ENCODE measurements at regions not wholly inside any gene's neighbourhood (a gene's known extent, or its start where the extent isn't known, plus 50 kb on each side); places are given as distances from the start of the nearest gene placed in this dataset.

- TF ChIP-seq ZNF274 (IDR thresholded peaks at IDR 0.05; ENCODE audit: borderline replicate concordance, extremely low read depth, low read length) = no peak
- TF ChIP-seq RXRA (IDR thresholded peaks at IDR 0.05; ENCODE audit: insufficient read depth, low read depth, low read length) = no peak
- TF ChIP-seq KDM5A (IDR thresholded peaks at IDR 0.05; ENCODE audit: low read length) = no peak
- TF ChIP-seq EP300 (IDR thresholded peaks at IDR 0.05; ENCODE audit: borderline replicate concordance in 1 of 2, low read depth in 2 of 2, low read length in 2 of 2) = no peak
- TF ChIP-seq CREB1 (IDR thresholded peaks at IDR 0.05) = no peak
- no peak for TF ChIP-seq YY1 (IDR thresholded peaks at IDR 0.05; ENCODE audit: low read depth, low read length)
- TF ChIP-seq TCF12 (IDR thresholded peaks at IDR 0.05; ENCODE audit: low read depth, low read length) = no peak
- TF ChIP-seq BACH1 (IDR thresholded peaks at IDR 0.05; ENCODE audit: low read length) = no peak
- no peak for TF ChIP-seq RFX5 (IDR thresholded peaks at IDR 0.05; ENCODE audit: borderline replicate concordance, low read depth, low read length)
- Histone ChIP-seq H2AFZ (ENCODE audit: low read length) (no peak overlapping the region), H2AK5ac (ENCODE audit: low read depth, low read length) (no peak overlapping the region), H4K91ac (replicated peaks; ENCODE audit: insufficient read length, low read length) (no peak overlapping the region), H3K79me2 (ENCODE audit: control insufficient read depth in 1 of 2, insufficient read depth in 2 of 2, low read length in 2 of 2) (no peaks in the 10 kb centered on the region), H3K4me3 (ENCODE audit: extremely low read depth in 1 of 4, insufficient read depth in 2 of 4, low read depth in 3 of 4, low read length in 4 of 4) (no peak overlapping the region), H3K23ac (ENCODE audit: insufficient read length) (no peak overlapping the region), H3K23me2 (ENCODE audit: low read depth, low read length) (no peaks in the 10 kb centered on the region), H4K8ac (ENCODE audit: extremely low read depth, insufficient read depth, low read length) (no peak overlapping the region), H2BK15ac (ENCODE audit: low read length) (no peak overlapping the region), H3K9me3 (ENCODE audit: insufficient read depth in 2 of 2, low read depth in 1 of 2, low read length in 1 of 2) (peaks cover 0 to 4% of the 10 kb centered on the region in 2 experiments; a peak in 1 of 4 replicates), H3K4me2 (ENCODE audit: insufficient read depth in 1 of 2, low read depth in 2 of 2, low read length in 2 of 2) (no peak overlapping the region), H3K27me3 (replicated peaks in 1 of 4; ENCODE audit: control insufficient read depth in 3 of 4, extremely low read depth in 1 of 4, insufficient read depth in 3 of 4, low read length in 3 of 4) (no peaks in the 10 kb centered on the region), H2BK5ac (ENCODE audit: low read depth, low read length) (no peak overlapping the region), H3K79me1 (ENCODE audit: low read depth, low read length) (no peaks in the 10 kb centered on the region), H3K9ac (replicated peaks in 1 of 4; ENCODE audit: extremely low read depth in 1 of 4, low read depth in 3 of 4, low read length in 3 of 4) (no peak overlapping the region), H3K18ac (ENCODE audit: extremely low read depth, low read length) (no peak overlapping the region), H4K5ac (ENCODE audit: insufficient read length, low read depth, low read length) (no peak overlapping the region), H3K36me3 (ENCODE audit: control insufficient read depth in 2 of 4, insufficient read depth in 4 of 4, low read length in 3 of 4) (no peaks in the 10 kb centered on the region), H3K4ac (replicated peaks; ENCODE audit: insufficient read length, low read depth, low read length) (no peak overlapping the region), H3K4me1 (replicated peaks in 1 of 4; ENCODE audit: control insufficient read depth in 3 of 4, insufficient read depth in 4 of 4, low read length in 3 of 4) (no peaks in the 10 kb centered on the region), H3K56ac (replicated peaks; ENCODE audit: insufficient read length, low read depth, low read length) (no peak overlapping the region), H2BK20ac (ENCODE audit: low read length) (no peak overlapping the region), H3K14ac (ENCODE audit: insufficient read length) (no peak overlapping the region), H4K20me1 (replicated peaks in 1 of 2; ENCODE audit: control insufficient read depth in 1 of 2, insufficient read depth in 2 of 2, low read length in 2 of 2) (no peaks in the 10 kb centered on the region), H2BK120ac (replicated peaks; ENCODE audit: low read depth, low read length) (no peak overlapping the region), H2BK12ac (ENCODE audit: low read depth, low read length) (no peak overlapping the region), H3K27ac (ENCODE audit: low read depth, low read length) (no peak overlapping the region)
- no peak for FAIRE-seq
- ChIA-PET CTCF (ENCODE audit: partially characterized antibody) (interaction anchor here (0.5 kb wide), 1 partner anchor 1418 kb away, joined by 4 read pairs; no protein-coding TSS in a partner anchor), POLR2A (ENCODE audit: partially characterized antibody) (no interaction called here)
- WGBS, 2 experiments (ENCODE audit: extremely low coverage in 1 of 2, insufficient coverage in 1 of 2, insufficient read length in 1 of 2, insufficient replicate concordance in 2 of 2, low coverage in 1 of 2, low lambda C conversion rate in 2 of 2, missing lambda C conversion rate in 1 of 2) = 82% methylated on average over 8 of the region's 8 CpGs; no CpG with 5 or more reads in 1 of the 2 experiments
- no peak for DNase-seq (ENCODE audit: low read depth in 1 of 2, low spot score in 2 of 2)
Observed at GRCh38 chr2:6237039-6237660, 545.0 kb downstream of the SOX11 start.

All from H1 (cell line).